Muscle of back (tissue), 3 donors: ENCODE measurements at regions not wholly inside any gene's neighbourhood (a gene's known extent, or its start where the extent isn't known, plus 50 kb on each side); places are given as distances from the start of the nearest gene placed in this dataset.
"Not testable (repeated sequence)": the region's sequence is repeated elsewhere in the genome, so short reads cannot be mapped to it uniquely, and the experiment has no call there.

Experiments used
- DNase-seq, 3 donors: peaks; one replicate each; pipeline versions ENCODE4 v3.0.0 to v3.0.0-alpha.2; 2013

- DNase-seq = peak in 1 of 3 donors; percentile 71
Observed at GRCh38 chr1:85520826-85521820, 56.2 kb upstream of the DDAH1 start.

- DNase-seq = not testable (repeated sequence)
Observed at GRCh38 chr1:85522458-85522857, 57.5 kb upstream of the DDAH1 start.

- DNase-seq = not testable (repeated sequence)
Observed at GRCh38 chr1:85523061-85523460, 57.5 kb upstream of the CCN1 start.

- DNase-seq = not testable (repeated sequence)
Observed at GRCh38 chr1:85524281-85524886, 56.2 kb upstream of the CCN1 start.

GRCh38 chr1:85525591-85525991, 55.0 kb upstream of the CCN1 start:
- DNase-seq = not testable (repeated sequence)

GRCh38 chr1:85526216-85526615, 54.3 kb upstream of the CCN1 start:
- DNase-seq = not testable (repeated sequence)

- peak; percentile 35 to 87 (median 46) for DNase-seq
Observed at GRCh38 chr1:85527145-85527544, 53.4 kb upstream of the CCN1 start.
